ENCODE measurements at regions not wholly inside any gene's neighbourhood (a gene's known extent, or its start where the extent isn't known, plus 50 kb on each side); places are given as distances from the start of the nearest gene placed in this dataset.
"Not testable (repeated sequence)": the region's sequence is repeated elsewhere in the genome, so short reads cannot be mapped to it uniquely, and the experiment has no call there.

GRCh38 chr5:143962201-143962600, 150.2 kb downstream of the HMHB1 start:
- no peak for DNase-seq

- DNase-seq = no peak
Measured at GRCh38 chr5:143964919-143965318, 153.0 kb downstream of the HMHB1 start.

- DNase-seq = no peak
Measured at GRCh38 chr5:143966280-143966679, 154.3 kb downstream of the HMHB1 start.

DNA sequence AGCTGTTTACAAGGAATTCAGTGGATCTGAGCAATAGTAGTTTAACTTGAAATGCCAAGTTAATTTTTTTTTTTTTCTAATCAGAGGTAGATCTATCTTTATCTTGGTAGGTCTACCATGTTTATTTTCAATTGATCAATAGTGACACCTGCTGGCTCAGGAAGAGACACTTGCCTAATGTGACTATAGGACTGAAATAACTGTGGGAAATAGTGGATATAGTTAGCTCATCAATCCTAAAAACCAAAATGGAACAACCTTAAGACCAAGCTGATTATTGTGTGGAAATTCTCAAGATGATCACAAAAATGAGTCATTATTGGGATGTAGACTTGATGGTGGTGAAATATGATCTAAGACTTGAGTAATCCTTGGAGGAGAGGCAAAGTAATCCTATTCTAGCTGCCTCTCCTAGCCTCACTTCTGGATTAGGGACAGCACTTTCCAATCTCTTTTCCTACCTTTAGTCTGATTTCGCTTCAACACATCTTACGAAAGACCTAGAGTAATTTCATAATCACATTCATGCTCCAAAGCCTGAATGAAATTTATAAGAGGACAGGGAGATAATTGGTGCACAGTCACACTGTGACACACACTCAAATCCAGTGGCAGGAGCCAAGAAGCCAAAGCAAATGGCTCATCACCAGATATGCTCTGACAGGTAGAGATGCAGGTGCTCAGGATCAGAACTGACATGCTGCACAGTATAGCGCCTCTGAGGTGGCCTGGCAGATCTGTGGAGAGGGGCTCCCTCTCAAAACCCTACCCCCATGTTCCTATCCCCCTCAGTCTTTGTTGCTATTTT, 156.3 kb downstream of the HMHB1 start:
- DNase-seq = peak; percentile 89

GRCh38 chr5:143970159-143970558, 158.2 kb downstream of the HMHB1 start:
- no peak for DNase-seq

- no peak for DNase-seq
Measured at GRCh38 chr5:143972068-143972467, 160.1 kb downstream of the HMHB1 start.

GRCh38 chr5:143976055-143976454, 164.1 kb downstream of the HMHB1 start:
- DNase-seq = peak; percentile 17

DNA sequence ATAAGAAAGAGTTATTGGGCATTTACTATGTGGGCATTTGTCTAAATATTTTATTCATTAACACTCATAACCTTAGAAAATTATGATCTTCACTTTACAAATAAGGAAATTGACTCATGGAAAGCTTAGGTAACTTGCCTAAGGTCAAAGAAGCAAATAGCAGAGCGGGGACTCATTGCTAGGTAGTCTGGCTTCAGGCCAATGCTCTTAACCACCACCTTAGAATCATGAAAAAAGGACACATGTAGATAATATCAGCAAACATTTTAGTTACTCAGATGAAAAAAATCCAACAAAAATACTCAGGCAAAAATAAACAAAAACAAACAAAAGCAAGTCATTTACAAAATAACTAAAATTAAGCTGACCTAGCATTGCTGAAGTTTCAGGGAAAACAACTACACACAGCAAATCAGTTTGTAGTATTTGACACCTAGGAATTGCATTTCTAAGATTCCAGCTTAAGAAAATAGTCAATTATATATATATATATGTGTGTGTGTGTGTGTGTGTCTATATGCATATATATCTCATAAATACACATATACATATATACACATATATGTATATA, 166.0 kb downstream of the HMHB1 start:
- peak; percentile 22 for DNase-seq

GRCh38 chr5:143979044-143979690, 167.2 kb downstream of the HMHB1 start:
- peak; percentile 11 for DNase-seq

GRCh38 chr5:143980506-143980905, 168.5 kb downstream of the HMHB1 start:
- DNase-seq = no peak

GRCh38 chr5:143982957-143983356, 171.0 kb downstream of the HMHB1 start:
- DNase-seq = not testable (repeated sequence)

DNA sequence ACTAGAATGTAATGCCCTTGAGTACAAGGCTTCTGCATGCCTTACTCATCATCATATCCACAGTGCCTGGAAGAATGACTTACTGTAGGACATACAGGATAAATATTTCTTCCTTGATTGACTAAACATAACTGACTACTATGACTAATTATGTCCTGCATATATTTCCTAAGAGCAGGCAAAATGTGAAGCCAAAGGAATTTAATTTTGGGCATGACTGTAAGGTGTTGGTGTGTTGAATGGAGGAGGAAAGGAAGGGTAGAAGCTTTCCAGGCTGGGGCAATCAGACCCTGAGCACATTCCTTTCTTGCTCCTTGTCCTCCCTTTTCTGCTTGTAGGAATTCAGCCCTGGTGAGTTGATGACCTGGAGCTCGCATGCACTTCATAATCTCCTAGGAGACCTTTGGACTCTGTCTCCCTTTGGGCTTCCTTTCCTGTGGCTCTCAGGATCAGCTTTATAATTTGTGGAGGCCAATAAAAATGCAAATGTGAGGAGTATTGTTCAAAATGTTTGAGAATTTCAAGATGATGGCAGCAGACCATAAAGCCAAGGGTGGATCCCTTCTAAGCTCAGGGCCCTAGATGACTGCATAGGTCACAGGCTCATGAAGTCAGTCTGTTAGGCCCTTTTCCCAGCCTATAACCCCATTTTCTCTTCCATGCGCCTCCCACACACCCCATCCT, 174.0 kb downstream of the HMHB1 start:
- DNase-seq = peak; percentile 97

- DNase-seq = peak; percentile 91
Measured at GRCh38 chr5:143986516-143987212, 174.7 kb downstream of the HMHB1 start.

- DNase-seq = no peak
Measured at GRCh38 chr5:143987264-143987663, 175.3 kb downstream of the HMHB1 start.

DNA sequence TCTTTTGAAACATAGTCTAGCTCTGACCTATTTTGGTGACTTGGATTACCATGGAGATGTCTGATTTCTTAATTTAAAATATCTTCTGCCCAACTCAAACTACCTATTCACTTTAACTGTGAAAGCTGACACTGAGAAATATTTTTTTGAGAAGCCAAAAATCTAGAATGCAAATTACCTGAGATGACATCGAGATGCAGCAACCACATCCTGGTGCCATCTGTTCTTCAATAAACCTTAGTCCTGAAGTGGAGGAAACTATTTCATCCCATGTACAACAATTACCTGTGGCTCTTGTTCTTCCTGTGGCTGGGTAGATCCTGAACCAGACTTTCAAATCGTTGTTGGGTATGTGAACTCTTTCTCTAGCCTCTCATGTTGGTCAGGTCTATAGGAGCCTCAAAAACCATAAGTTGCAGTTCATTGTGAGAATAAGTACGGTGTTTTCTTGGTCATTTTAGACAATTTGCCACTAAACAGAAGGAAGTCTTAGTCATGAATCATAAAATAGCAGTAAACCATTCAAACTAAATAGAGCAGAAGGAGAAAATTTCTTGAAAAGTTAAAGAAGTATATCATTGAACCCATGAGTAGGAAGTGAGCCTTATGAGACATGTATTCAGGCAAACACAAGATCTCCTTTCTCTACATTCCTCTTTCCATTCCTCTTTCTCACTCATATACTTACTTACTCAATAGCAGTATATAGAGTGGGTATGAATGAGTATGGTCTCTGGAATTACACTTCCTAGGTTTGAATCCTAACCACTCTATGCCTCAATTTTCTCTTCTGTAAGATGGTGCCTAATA, 176.0 kb downstream of the HMHB1 start:
- DNase-seq = peak; percentile 13

- DNase-seq = no peak
Measured at GRCh38 chr5:143992496-143992895, 178.0 kb downstream of the YIPF5 start.

- no peak for DNase-seq
Measured at GRCh38 chr5:144002876-144003275, 167.6 kb downstream of the YIPF5 start.

- no peak for DNase-seq
Measured at GRCh38 chr5:144003636-144004035, 166.8 kb downstream of the YIPF5 start.

GRCh38 chr5:144004146-144004545, 166.3 kb downstream of the YIPF5 start:
- peak; percentile 47 for DNase-seq

DNA sequence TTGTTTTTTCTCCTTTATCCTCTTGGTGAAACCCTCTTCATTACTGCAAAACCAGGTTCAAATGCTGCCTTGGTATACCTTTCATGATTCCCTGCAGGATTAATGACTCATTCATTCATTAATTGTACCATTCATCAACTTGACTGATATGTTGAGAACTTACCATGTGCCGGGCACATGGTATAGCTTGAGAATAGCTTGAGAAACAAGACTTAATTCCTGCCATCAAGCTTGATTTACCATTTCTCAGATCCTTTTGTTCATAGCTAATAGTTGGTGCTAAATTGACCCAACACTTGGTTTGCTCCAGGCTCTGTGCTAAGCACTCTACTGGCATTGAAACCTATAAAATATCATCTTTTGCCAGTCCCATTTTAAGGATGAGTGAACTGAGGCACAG, 165.7 kb downstream of the YIPF5 start:
- DNase-seq = no peak

- DNase-seq = no peak
Measured at GRCh38 chr5:144009116-144009515, 161.3 kb downstream of the YIPF5 start.

DNA sequence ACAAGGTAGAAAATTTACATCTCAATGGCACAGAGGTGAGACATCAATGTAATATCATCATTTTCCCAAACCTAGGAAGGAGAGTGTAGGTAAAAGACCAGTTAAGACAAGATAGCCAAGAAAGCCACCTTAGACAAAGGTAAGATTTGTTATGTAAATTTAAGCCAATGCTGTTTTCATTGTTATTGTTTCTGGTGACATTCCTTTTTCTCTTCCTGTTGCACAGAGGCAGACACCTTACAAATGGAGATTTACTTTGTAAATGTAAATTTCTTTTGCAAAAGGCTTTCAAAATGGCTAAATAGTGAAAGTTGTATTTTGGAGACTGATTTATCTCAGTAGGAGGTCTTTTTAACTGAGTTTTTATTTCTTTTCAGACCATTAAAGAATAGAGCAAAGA, 159.1 kb downstream of the YIPF5 start:
- no peak for DNase-seq

All from fibroblast of skin of right biceps (primary cell).